ENCODE measurements at regions not wholly inside any gene's neighbourhood (a gene's known extent, or its start where the extent isn't known, plus 50 kb on each side); places are given as distances from the start of the nearest gene placed in this dataset.

- H3K79me2 ChIP-seq (ENCODE audit: insufficient read depth, low read length), result no peaks in the 10 kb centered on the region
- intact Hi-C loops (cut with micrococcal nuclease), result loop anchor here (10.0 kb wide), 1 partner anchor 731 kb away; no protein-coding TSS in a partner anchor
- H3K36me3 ChIP-seq (ENCODE audit: control insufficient read depth in 1 of 2, insufficient read depth in 2 of 2, low read length in 2 of 2), result no peaks in the 10 kb centered on the region
- RAD21 ChIA-PET (ENCODE audit: low non-redundant PET in 1 of 2, low total read pairs in 2 of 2, uncharacterized antibody in 2 of 2, unreplicated experiment in 2 of 2), result no interaction called here
- no peaks in the 10 kb centered on the region; a peak in 1 of 4 replicates for H3K4me1 ChIP-seq (ENCODE audit: control insufficient read depth in 1 of 2, insufficient read depth in 2 of 2, low read length in 2 of 2)
- H3K9ac ChIP-seq (ENCODE audit: low read length), result no peak overlapping the region
- H2AFZ ChIP-seq (ENCODE audit: low read depth, low read length, poor library complexity, severe bottlenecking), result no peak overlapping the region
- CTCF ChIA-PET, result no interaction called here
- DNase-seq (ENCODE audit: low read depth, low spot score) (no peak), ATAC-seq (no peak)
- H3K27ac ChIP-seq (ENCODE audit: low read depth, low read length), result no peak overlapping the region
- no peak overlapping the region for H3K4me2 ChIP-seq (ENCODE audit: low read length)
- no peaks in the 10 kb centered on the region for H3K9me3 ChIP-seq (ENCODE audit: control insufficient read depth in 1 of 2, insufficient read depth in 1 of 2, low read depth in 1 of 2, low read length in 2 of 2)
- no peaks in the 10 kb centered on the region for H3K9me2 ChIP-seq (ENCODE audit: insufficient read depth)
- no peak for TF ChIP-seq ELF1 (IDR thresholded peaks at IDR 0.05; ENCODE audit: borderline replicate concordance, low read depth)
- TF ChIP-seq SP1 (IDR thresholded peaks at IDR 0.05; ENCODE audit: low read depth), result no peak
- no peak for TF ChIP-seq ZFX (IDR thresholded peaks at IDR 0.05)
- TF ChIP-seq EGR1 (IDR thresholded peaks at IDR 0.05; ENCODE audit: low read depth), result no peak
- no TSS peak for BruUV-seq (replicated peaks)
- H3K27me3 ChIP-seq (ENCODE audit: insufficient read depth, low read length), result no peaks in the 10 kb centered on the region
- H4K20me1 ChIP-seq (ENCODE audit: insufficient read depth), result no peaks in the 10 kb centered on the region
- POLR2A ChIA-PET, result no interaction called here
- H3K4me3 ChIP-seq (replicated peaks in 1 of 2; ENCODE audit: low read depth in 1 of 2, low read length in 2 of 2), result no peak overlapping the region
Observed at GRCh38 chr9:16925426-16925825, 55.0 kb upstream of the BNC2 start.

- intact Hi-C loops (cut with micrococcal nuclease), result loop anchor here (10.0 kb wide), 1 partner anchor 730 kb away; no protein-coding TSS in a partner anchor
- no TSS peak for BruUV-seq (replicated peaks)
- Histone ChIP-seq H3K27ac (ENCODE audit: low read depth, low read length) (no peak overlapping the region), H3K9me3 (ENCODE audit: control insufficient read depth in 1 of 2, insufficient read depth in 1 of 2, low read depth in 1 of 2, low read length in 2 of 2) (no peaks in the 10 kb centered on the region; a peak in 1 of 4 replicates), H3K36me3 (ENCODE audit: control insufficient read depth in 1 of 2, insufficient read depth in 2 of 2, low read length in 2 of 2) (no peaks in the 10 kb centered on the region), H3K4me1 (ENCODE audit: control insufficient read depth in 1 of 2, insufficient read depth in 2 of 2, low read length in 2 of 2) (no peaks in the 10 kb centered on the region; a peak in 1 of 4 replicates), H3K4me3 (replicated peaks in 1 of 2; ENCODE audit: low read depth in 1 of 2, low read length in 2 of 2) (no peak overlapping the region), H3K27me3 (ENCODE audit: insufficient read depth, low read length) (no peaks in the 10 kb centered on the region), H3K9ac (ENCODE audit: low read length) (no peak overlapping the region), H4K20me1 (ENCODE audit: insufficient read depth) (no peaks in the 10 kb centered on the region), H2AFZ (ENCODE audit: low read depth, low read length, poor library complexity, severe bottlenecking) (no peak overlapping the region), H3K4me2 (ENCODE audit: low read length) (no peak overlapping the region), H3K79me2 (ENCODE audit: insufficient read depth, low read length) (no peaks in the 10 kb centered on the region), H3K9me2 (ENCODE audit: insufficient read depth) (no peaks in the 10 kb centered on the region)
- RAD21 ChIA-PET (ENCODE audit: low non-redundant PET in 1 of 2, low total read pairs in 2 of 2, uncharacterized antibody in 2 of 2, unreplicated experiment in 2 of 2), result no interaction called here
- ATAC-seq (no peak), DNase-seq (ENCODE audit: low read depth, low spot score) (no peak)
- POLR2A ChIA-PET, result no interaction called here
- CTCF ChIA-PET, result no interaction called here
- TF ChIP-seq REST (IDR thresholded peaks at IDR 0.05; ENCODE audit: low read depth) (no peak), MAX (IDR thresholded peaks at IDR 0.05) (no peak), CEBPB (IDR thresholded peaks at IDR 0.05; ENCODE audit: low read depth) (no peak), CTCF (IDR thresholded peaks at IDR 0.05 in 2 of 3, conservative IDR thresholded peaks at IDR 0.05 in 1 of 3; ENCODE audit: borderline replicate concordance in 1 of 3, insufficient read depth in 1 of 3, low read depth in 2 of 3, low read length in 2 of 3) (no peak), POLR2AphosphoS5 (IDR thresholded peaks at IDR 0.05; ENCODE audit: low read depth, low read length) (no peak), YY1 (IDR thresholded peaks at IDR 0.05; ENCODE audit: extremely low read depth, insufficient replicate concordance, low read depth, low read length) (no peak), ATF3 (IDR thresholded peaks at IDR 0.05) (no peak), EZH2phosphoT487 (IDR thresholded peaks at IDR 0.05; ENCODE audit: borderline replicate concordance) (no peak), SRF (IDR thresholded peaks at IDR 0.05; ENCODE audit: low read depth) (no peak), ELF1 (IDR thresholded peaks at IDR 0.05; ENCODE audit: borderline replicate concordance, low read depth) (no peak), EZH2 (IDR thresholded peaks at IDR 0.05) (no peak), CBX3 (IDR thresholded peaks at IDR 0.05; ENCODE audit: low read depth) (no peak), RAD21 (IDR thresholded peaks at IDR 0.05; ENCODE audit: low read depth) (no peak), JUND (IDR thresholded peaks at IDR 0.05) (no peak)
Observed at GRCh38 chr9:16924311-16924915, 53.9 kb upstream of the BNC2 start.

Measured in HCT116 (cell line).